Endothelial cell of umbilical vein (primary cell): ENCODE measurements at regions not wholly inside any gene's neighbourhood (a gene's known extent, or its start where the extent isn't known, plus 50 kb on each side); places are given as distances from the start of the nearest gene placed in this dataset.

ENCODE experiments used
- BruUV-seq: library from RNA; stranded (reverse); fragments of 400-500 nt; replicated peaks from 2 replicates; lab custom pipeline; 2021; lab: Mats Ljungman, UMichigan
- CTCF ChIA-PET: fragments of 300-600, 350-600 bp; sonication (Branson Sonifier 250); formaldehyde crosslinking; loops from one replicate; lab custom pipeline; 2021; ENCODE audit warnings: antibody characterized with exemption, inconsistent platforms; lab: Charles Lee
- POLR2A ChIA-PET: fragments of 300-600, 350-600 bp; sonication (Branson Sonifier 250); formaldehyde crosslinking; loops from one replicate; lab custom pipeline; 2021; ENCODE audit warnings: antibody characterized with exemption, inconsistent platforms; lab: Charles Lee
- DNase-seq: peaks from one replicate; pipeline ENCODE4 v3.0.0-alpha.2; 2011; ENCODE audit warnings: low read depth, low spot score
- FAIRE-seq: peaks from 2 replicates; lab custom pipeline; 2011; peaks lifted over from hg19 to GRCh38; lab: Jason Lieb, UNC
- H2AFZ ChIP-seq: 2 replicates; pipeline ENCODE4 v1.6.0; 2012; ENCODE audit warnings: low read depth, low read length, control low read depth, inconsistent platforms
- H3K27ac ChIP-seq: 2 replicates; pipeline ENCODE4 v1.5.1; 2011; ENCODE audit warnings: low read depth, mild to moderate bottlenecking, control low read depth, low read length, moderate library complexity; ENCODE audit not compliant: insufficient read depth
- H3K27me3 ChIP-seq, 2 experiments: 2 replicates each; pipeline versions ENCODE4 v1.6.0 to v1.6.1; 2011; ENCODE audit warnings: low read length in 2 of 2, mixed read lengths in 1 of 2; ENCODE audit not compliant: control insufficient read depth in 2 of 2, insufficient read depth in 2 of 2
- H3K36me3 ChIP-seq, 2 experiments: 2 replicates in 1 of 2; 3 replicates in 1 of 2; pipeline ENCODE4 v1.5.1; 2011; ENCODE audit warnings: low read length in 2 of 2, mild to moderate bottlenecking in 1 of 2, moderate library complexity in 1 of 2; ENCODE audit not compliant: control insufficient read depth in 2 of 2, insufficient read depth in 2 of 2; ENCODE audit errors: extremely low read depth in 1 of 2
- H3K4me1 ChIP-seq: 3 replicates; pipeline ENCODE4 v1.5.1; 2011; ENCODE audit warnings: mild to moderate bottlenecking, low read length; ENCODE audit not compliant: control insufficient read depth, insufficient read depth; ENCODE audit errors: extremely low read depth
- H3K4me2 ChIP-seq: 2 replicates; pipeline ENCODE4 v1.6.1; 2011; ENCODE audit warnings: low read length, control low read depth, mixed read lengths; ENCODE audit not compliant: insufficient read depth
- H3K4me3 ChIP-seq, 3 experiments: fragments of 200-600 bp in 1 of 3; sonication (generic), shearing (Covaris generic) in 1 of 3; replicated peaks in 1 of 3; 2 replicates each; pipeline ENCODE4 v1.5.1; 2011 to 2016; ENCODE audit warnings: control low read depth in 3 of 3, low read length in 3 of 3, mild to moderate bottlenecking in 2 of 3, inconsistent platforms in 1 of 3, low read depth in 1 of 3, moderate library complexity in 1 of 3; ENCODE audit not compliant: insufficient read depth in 1 of 3
- H3K79me2 ChIP-seq: 2 replicates; pipeline ENCODE4 v1.6.0; 2012; ENCODE audit warnings: low read length, inconsistent platforms; ENCODE audit not compliant: control insufficient read depth, insufficient read depth
- H3K9ac ChIP-seq: replicated peaks from 2 replicates; pipeline ENCODE3; 2011; ENCODE audit warnings: low read length, control low read depth; ENCODE audit not compliant: insufficient read depth; ENCODE audit errors: extremely low read depth
- H3K9me1 ChIP-seq: replicated peaks from 3 replicates; pipeline ENCODE4 v1.6.0; 2011; ENCODE audit warnings: mild to moderate bottlenecking, low read length; ENCODE audit not compliant: control insufficient read depth, insufficient read depth; ENCODE audit errors: extremely low read depth
- H3K9me3 ChIP-seq: replicated peaks from 2 replicates; pipeline ENCODE4 v1.5.1; 2012; ENCODE audit warnings: low read length, inconsistent platforms; ENCODE audit not compliant: control insufficient read depth, insufficient read depth
- H4K20me1 ChIP-seq: replicated peaks from 2 replicates; pipeline ENCODE3; 2011; ENCODE audit warnings: mild to moderate bottlenecking, low read length; ENCODE audit not compliant: control insufficient read depth, insufficient read depth; ENCODE audit errors: extremely low read depth
- CTCF ChIP-seq, 2 donors: IDR thresholded peaks; 1 replicate in 1 of 2; 2 replicates in 1 of 2; pipeline ENCODE4 v1.5.1; 2011; ENCODE audit warnings: low read length in 2 of 2, mild to moderate bottlenecking in 2 of 2, moderate library complexity in 2 of 2, control low read depth in 1 of 2, inconsistent platforms in 1 of 2, low read depth in 1 of 2; ENCODE audit not compliant: insufficient read depth in 1 of 2; ENCODE audit errors: extremely low read depth in 1 of 2
- EZH2 ChIP-seq: IDR thresholded peaks from 2 replicates; pipeline ENCODE4 v1.6.1; 2012; ENCODE audit warnings: borderline replicate concordance, low read depth, mild to moderate bottlenecking, moderate library complexity, low read length, inconsistent platforms; ENCODE audit not compliant: severe bottlenecking
- FOS ChIP-seq: IDR thresholded peaks from 2 replicates; pipeline ENCODE4 v1.6.1; 2011; ENCODE audit warnings: mild to moderate bottlenecking, low read length, moderate library complexity, borderline replicate concordance; ENCODE audit not compliant: insufficient read depth
- GATA2 ChIP-seq: IDR thresholded peaks from 2 replicates; pipeline ENCODE4 v1.7.0; 2011; ENCODE audit warnings: low read depth, mild to moderate bottlenecking, moderate library complexity, mixed read lengths, low read length; ENCODE audit not compliant: insufficient read length, insufficient read depth
- JUN ChIP-seq: IDR thresholded peaks from 2 replicates; pipeline ENCODE4 v1.6.1; 2011; ENCODE audit warnings: borderline replicate concordance, low read depth; ENCODE audit not compliant: insufficient read length, insufficient read depth
- MAX ChIP-seq: IDR thresholded peaks from 2 replicates; pipeline ENCODE4 v1.6.1; 2011; ENCODE audit not compliant: insufficient read depth, insufficient read length
- MYC ChIP-seq: IDR thresholded peaks from one replicate; pipeline ENCODE4 v1.6.1; 2011; ENCODE audit warnings: mild to moderate bottlenecking, low read depth, low read length
- POLR2A ChIP-seq: IDR thresholded peaks from 2 replicates; pipeline ENCODE4 v1.6.1; 2012; ENCODE audit warnings: low read depth, mild to moderate bottlenecking, control low read depth, low read length
- POLR2AphosphoS5 ChIP-seq: IDR thresholded peaks from 2 replicates; pipeline ENCODE4 v1.6.1; 2012; ENCODE audit warnings: low read depth, mild to moderate bottlenecking, control low read depth, low read length, moderate library complexity; ENCODE audit not compliant: insufficient read depth
- dilution Hi-C: fragments of 300-500 bp; cut with MboI; formaldehyde crosslinking; loops from one replicate; pipeline ENCODE4 v1.15.0; 2019; ENCODE audit warnings: low sequenced_read_pairs; ENCODE audit not compliant: extremely low pct_ligation_motif_present
- intact Hi-C: fragments of 100-400 bp; cut with micrococcal nuclease; formaldehyde crosslinking; loops from one replicate; pipeline ENCODE4 v1.10.0; 2022

- dilution Hi-C loops = no loop called here
Observed at GRCh38 chr18:65942854-65943253, 192.0 kb downstream of the CDH7 start.

More at GRCh38 chr18:65942854-65943253, 192.0 kb downstream of the CDH7 start:
- H4K20me1 ChIP-seq = no peaks in the 10 kb centered on the region
- no peaks in the 10 kb centered on the region for H3K4me1 ChIP-seq
- no peak for TF ChIP-seq CTCF (IDR thresholded peaks at IDR 0.05; ENCODE audit: extremely low read depth in 1 of 2, insufficient read depth in 1 of 2, low read depth in 1 of 2, low read length in 2 of 2)
- no peak for TF ChIP-seq FOS
- TF ChIP-seq POLR2A = no peak
- no peak for TF ChIP-seq JUN
- no peak for TF ChIP-seq MAX
- TF ChIP-seq GATA2 = no peak
- TF ChIP-seq MYC = no peak
- TF ChIP-seq POLR2AphosphoS5 = no peak
- no peak for TF ChIP-seq EZH2
- H3K27ac ChIP-seq = no peak overlapping the region
- H3K27me3 ChIP-seq = no peaks in the 10 kb centered on the region
- ChIA-PET POLR2A (no interaction called here), CTCF (no interaction called here)
- H3K9me3 ChIP-seq = no peaks in the 10 kb centered on the region
- intact Hi-C loops = no loop called here
- FAIRE-seq (no peak), DNase-seq (no peak)
- no peak overlapping the region for H3K9ac ChIP-seq
- H3K9me1 ChIP-seq = no peaks in the 10 kb centered on the region
- H2AFZ ChIP-seq = no peak overlapping the region
- no peaks in the 10 kb centered on the region for H3K79me2 ChIP-seq
- H3K36me3 ChIP-seq = no peaks in the 10 kb centered on the region
- no peak overlapping the region for H3K4me3 ChIP-seq
- no TSS peak for BruUV-seq
- no peak overlapping the region for H3K4me2 ChIP-seq
